Esophagus squamous epithelium (tissue), 4 donors: ENCODE measurements at regions not wholly inside any gene's neighbourhood (a gene's known extent, or its start where the extent isn't known, plus 50 kb on each side); places are given as distances from the start of the nearest gene placed in this dataset.

Source experiments
- POLR2A ChIP-seq, 4 donors: fragments of 450-650 bp; IDR thresholded peaks; one replicate each; pipeline ENCODE4 v1.6.1; 2017; ENCODE audit warnings: antibody characterized with exemption in 4 of 4, mild to moderate bottlenecking in 4 of 4, moderate library complexity in 3 of 4
- TF ChIP-seq, protein P1 (sequence below), 6 experiments: fragments of 450-650 bp in 4 of 6; fragments of 200-600 bp in 2 of 6; sonication (generic) in 2 of 6; IDR thresholded peaks; one replicate each; pipeline ENCODE4 v1.5.1; 2016 to 2019; ENCODE audit warnings: antibody characterized with exemption in 6 of 6, mild to moderate bottlenecking in 4 of 6, moderate library complexity in 4 of 6

DNA sequence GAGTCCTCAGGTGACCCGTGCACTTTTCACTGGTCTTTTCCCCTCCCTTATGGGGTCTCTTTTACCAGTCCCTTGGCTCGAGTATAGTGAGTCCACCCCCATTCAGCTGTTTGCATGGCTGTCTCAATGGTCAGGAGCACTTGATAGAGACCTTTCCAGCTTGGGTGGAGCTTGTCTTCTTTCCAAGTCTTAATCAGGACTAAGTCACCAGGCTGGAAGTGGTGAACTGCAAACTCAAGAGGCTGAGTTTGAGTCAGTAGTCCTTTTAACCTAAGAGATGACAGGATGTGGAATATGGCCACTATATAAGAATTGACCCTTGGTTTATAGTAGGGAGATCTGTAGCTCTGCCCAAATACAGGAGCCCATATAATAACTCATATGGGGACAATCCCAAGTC lies 279.7 kb downstream of the PYDC2 start:
- TF ChIP-seq, protein P1, sequence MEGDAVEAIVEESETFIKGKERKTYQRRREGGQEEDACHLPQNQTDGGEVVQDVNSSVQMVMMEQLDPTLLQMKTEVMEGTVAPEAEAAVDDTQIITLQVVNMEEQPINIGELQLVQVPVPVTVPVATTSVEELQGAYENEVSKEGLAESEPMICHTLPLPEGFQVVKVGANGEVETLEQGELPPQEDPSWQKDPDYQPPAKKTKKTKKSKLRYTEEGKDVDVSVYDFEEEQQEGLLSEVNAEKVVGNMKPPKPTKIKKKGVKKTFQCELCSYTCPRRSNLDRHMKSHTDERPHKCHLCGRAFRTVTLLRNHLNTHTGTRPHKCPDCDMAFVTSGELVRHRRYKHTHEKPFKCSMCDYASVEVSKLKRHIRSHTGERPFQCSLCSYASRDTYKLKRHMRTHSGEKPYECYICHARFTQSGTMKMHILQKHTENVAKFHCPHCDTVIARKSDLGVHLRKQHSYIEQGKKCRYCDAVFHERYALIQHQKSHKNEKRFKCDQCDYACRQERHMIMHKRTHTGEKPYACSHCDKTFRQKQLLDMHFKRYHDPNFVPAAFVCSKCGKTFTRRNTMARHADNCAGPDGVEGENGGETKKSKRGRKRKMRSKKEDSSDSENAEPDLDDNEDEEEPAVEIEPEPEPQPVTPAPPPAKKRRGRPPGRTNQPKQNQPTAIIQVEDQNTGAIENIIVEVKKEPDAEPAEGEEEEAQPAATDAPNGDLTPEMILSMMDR (IDR thresholded peaks at IDR 0.05), result no peak
- no peak for TF ChIP-seq POLR2A (IDR thresholded peaks at IDR 0.05)
